DMS153 treated with DMSO at 0.1 percent for 48 hours (cell line): ENCODE measurements at regions not wholly inside any gene's neighbourhood (a gene's known extent, or its start where the extent isn't known, plus 50 kb on each side); places are given as distances from the start of the nearest gene placed in this dataset.

Experiments
- DNase-seq: peaks from one replicate; lab custom pipeline; 2025; ENCODE audit not compliant: unreplicated experiment; lab: John Stamatoyannopoulos, UW

GRCh38 chr17:77749989-77750388 is 208.5 kb upstream of the TNRC6C start:
- DNase-seq: no peak

GRCh38 chr17:77750427-77751043 is 208.0 kb upstream of the TNRC6C start:
- no peak for DNase-seq

- DNase-seq: no peak
Measured at GRCh38 chr17:77753246-77753645, 205.3 kb upstream of the TNRC6C start.

GRCh38 chr17:77753691-77754245 is 204.7 kb upstream of the TNRC6C start:
- no peak for DNase-seq

- DNase-seq: no peak
Measured at GRCh38 chr17:77754956-77755355, 203.5 kb upstream of the TNRC6C start.

GRCh38 chr17:77755410-77755963 is 203.0 kb upstream of the TNRC6C start:
- DNase-seq: no peak

- DNase-seq: no peak
Measured at GRCh38 chr17:77756028-77756427, 202.5 kb upstream of the TNRC6C start.

- DNase-seq: no peak
Measured at GRCh38 chr17:77756846-77757560, 201.5 kb upstream of the TNRC6C start.

GRCh38 chr17:77757561-77757898 is 201.0 kb upstream of the TNRC6C start:
- DNase-seq: no peak

- DNase-seq: no peak
Measured at GRCh38 chr17:77763023-77763422, 195.5 kb upstream of the TNRC6C start.

GRCh38 chr17:77763575-77763974 is 194.9 kb upstream of the TNRC6C start:
- DNase-seq: no peak

GRCh38 chr17:77765292-77765691 is 193.2 kb upstream of the TNRC6C start:
- DNase-seq: no peak

- DNase-seq: no peak
Measured at GRCh38 chr17:77767148-77767547, 191.4 kb upstream of the TNRC6C start.

- no peak for DNase-seq
Measured at GRCh38 chr17:77768248-77768852, 190.2 kb upstream of the TNRC6C start.

GRCh38 chr17:77769215-77769614 is 189.3 kb upstream of the TNRC6C start:
- no peak for DNase-seq

GRCh38 chr17:77769762-77770161 is 188.7 kb upstream of the TNRC6C start:
- DNase-seq: no peak

GRCh38 chr17:77770331-77771105 is 188.0 kb upstream of the TNRC6C start:
- DNase-seq: no peak

- DNase-seq: no peak
Measured at GRCh38 chr17:77771145-77771544, 187.4 kb upstream of the TNRC6C start.

- DNase-seq: no peak
Measured at GRCh38 chr17:77771587-77771986, 186.9 kb upstream of the TNRC6C start.

GRCh38 chr17:77771998-77772397 is 186.5 kb upstream of the TNRC6C start:
- no peak for DNase-seq

- DNase-seq: no peak
Measured at GRCh38 chr17:77772461-77772897, 186.0 kb upstream of the TNRC6C start.
